GM12878 (cell line): ENCODE measurements at regions not wholly inside any gene's neighbourhood (a gene's known extent, or its start where the extent isn't known, plus 50 kb on each side); places are given as distances from the start of the nearest gene placed in this dataset.

Experiments used
- ATAC-seq: fragments of 200-7000 bp; cut with Tn5 transposase; 3 replicates; pipeline ENCODE4 v1.9.1; 2020; ENCODE audit warnings: mild to moderate bottlenecking, moderate library complexity
- BruUV-seq: library from RNA; stranded (reverse); fragments of 400-500 nt; replicated peaks from 2 replicates; lab custom pipeline; 2021; lab: Mats Ljungman, UMichigan
- CTCF ChIA-PET: fragments of 300-600 bp; sonication (Branson Sonifier 250); formaldehyde crosslinking; extraction: SDS; loops from one replicate; lab custom pipeline; 2021; ENCODE audit warnings: inconsistent platforms; lab: Yijun Ruan, JAX
- POLR2A ChIA-PET: fragments of 350-600 bp; formaldehyde crosslinking; extraction: SDS; loops from one replicate; lab custom pipeline; 2021; ENCODE audit warnings: inconsistent platforms; lab: Charles Lee
- RAD21 ChIA-PET: fragments of 300-600 bp; sonication (Branson Sonifier 250); formaldehyde crosslinking; loops from one replicate; lab custom pipeline; 2023; ENCODE audit warnings: antibody characterized with exemption; ENCODE audit not compliant: unreplicated experiment; lab: Charles Lee
- SMC1A ChIA-PET: fragments of 300-600 bp; sonication (Branson Sonifier 250); formaldehyde crosslinking; loops from one replicate; lab custom pipeline; 2023; ENCODE audit not compliant: unreplicated experiment, uncharacterized antibody; lab: Charles Lee
- DNase-seq: peaks from one replicate; pipeline ENCODE4 v3.0.0-alpha.2; 2011; ENCODE audit warnings: low read depth, low spot score
- FAIRE-seq: peaks from 3 replicates; lab custom pipeline; 2011; peaks lifted over from hg19 to GRCh38; lab: Jason Lieb, UNC
- H2AFZ ChIP-seq: 2 replicates; pipeline ENCODE4 v1.6.0; 2011; ENCODE audit warnings: low read depth, low read length, control low read depth; ENCODE audit not compliant: control insufficient read depth
- H3K27ac ChIP-seq: 2 replicates; pipeline ENCODE4 v1.5.1; 2011; ENCODE audit warnings: control low read depth; ENCODE audit not compliant: control insufficient read depth, insufficient read depth
- H3K27me3 ChIP-seq, 2 experiments: replicated peaks in 1 of 2; 2 replicates each; pipeline versions ENCODE4 v1.6.0 to v1.6.1; 2011; ENCODE audit warnings: low read length in 1 of 2; ENCODE audit not compliant: control insufficient read depth in 2 of 2, insufficient read depth in 2 of 2
- H3K36me3 ChIP-seq, 2 experiments: 2 replicates each; pipeline ENCODE4 v1.5.1; 2011; ENCODE audit warnings: low read length in 1 of 2; ENCODE audit not compliant: control insufficient read depth in 2 of 2, insufficient read depth in 2 of 2
- H3K4me1 ChIP-seq: 2 replicates; pipeline ENCODE4 v1.6.1; 2011; ENCODE audit warnings: mild to moderate bottlenecking, low read length, moderate library complexity, mixed read lengths; ENCODE audit not compliant: control insufficient read depth, insufficient read depth
- H3K4me2 ChIP-seq: 2 replicates; pipeline ENCODE4 v1.6.0; 2011; ENCODE audit warnings: control low read depth; ENCODE audit not compliant: control insufficient read depth, insufficient read depth
- H3K4me3 ChIP-seq: fragments of 200-600 bp; sonication (generic); 2 replicates; pipeline ENCODE4 v1.5.1; 2016
- H3K79me2 ChIP-seq: 2 replicates; pipeline ENCODE4 v1.6.0; 2011; ENCODE audit warnings: low read length; ENCODE audit not compliant: control insufficient read depth, insufficient read depth
- H3K9ac ChIP-seq: 2 replicates; pipeline ENCODE4 v1.8.0; 2011; ENCODE audit warnings: low read length, control low read depth, mixed read lengths; ENCODE audit not compliant: control insufficient read depth, insufficient read depth
- H3K9me3 ChIP-seq: replicated peaks from 3 replicates; pipeline ENCODE4 v1.5.1; 2011; ENCODE audit warnings: mild to moderate bottlenecking, low read length; ENCODE audit not compliant: control insufficient read depth, insufficient read depth
- H4K20me1 ChIP-seq: 2 replicates; pipeline ENCODE4 v1.6.0; 2011; ENCODE audit not compliant: control insufficient read depth, insufficient read depth
- ATF7 ChIP-seq: fragments of 450-650 bp; IDR thresholded peaks from 2 replicates; pipeline ENCODE4 v1.6.1; 2016; ENCODE audit warnings: low read depth, mild to moderate bottlenecking
- EED ChIP-seq: sonication (generic); IDR thresholded peaks from 2 replicates; pipeline ENCODE4 v1.6.1; 2016; ENCODE audit warnings: antibody characterized with exemption, low read depth
- ESRRA ChIP-seq: IDR thresholded peaks from 2 replicates; pipeline ENCODE4 v1.6.1; 2012; ENCODE audit warnings: mild to moderate bottlenecking, low read length, improper control_type of control experiment
- GABPA ChIP-seq: IDR thresholded peaks from 2 replicates; pipeline ENCODE4 v1.6.1; 2014; ENCODE audit warnings: antibody characterized with exemption, low read depth, mild to moderate bottlenecking, inconsistent platforms
- HSF1 ChIP-seq: fragments of 150-350 bp; IDR thresholded peaks from 2 replicates; pipeline ENCODE4 v1.6.1; 2014; ENCODE audit warnings: mild to moderate bottlenecking, low read depth, low read length
- KAT2A ChIP-seq: conservative IDR thresholded peaks from 2 replicates; pipeline ENCODE4 v1.6.1; 2011; ENCODE audit warnings: low read depth, low read length; ENCODE audit not compliant: control insufficient read depth
- NFXL1 ChIP-seq: fragments of 450-650 bp; IDR thresholded peaks from 2 replicates; pipeline ENCODE4 v1.6.1; 2017; ENCODE audit warnings: antibody characterized with exemption, mild to moderate bottlenecking, borderline replicate concordance
- NR2C1 ChIP-seq: fragments of 450-650 bp; IDR thresholded peaks from 2 replicates; pipeline ENCODE4 v1.6.1; 2017; ENCODE audit warnings: antibody characterized with exemption, mild to moderate bottlenecking, moderate library complexity
- PRDM15 ChIP-seq: fragments of 450-650 bp; formaldehyde crosslinking; IDR thresholded peaks from 2 replicates; pipeline ENCODE4 v1.4.0; 2020; ENCODE audit warnings: mild to moderate bottlenecking, moderate library complexity
- RELA ChIP-seq: fragments of 450-650 bp; IDR thresholded peaks from 2 replicates; pipeline ENCODE4 v1.8.0; 2014; ENCODE audit warnings: borderline replicate concordance; ENCODE audit not compliant: partially characterized antibody
- SMARCA5 ChIP-seq: fragments of 450-650 bp; IDR thresholded peaks from 2 replicates; pipeline ENCODE4 v1.6.1; 2017; ENCODE audit warnings: mild to moderate bottlenecking
- TAF1 ChIP-seq: IDR thresholded peaks from 2 replicates; pipeline ENCODE4 v1.6.1; 2011; ENCODE audit warnings: mild to moderate bottlenecking, low read depth, low read length, borderline replicate concordance
- TARDBP ChIP-seq: IDR thresholded peaks from 2 replicates; pipeline ENCODE4 v1.6.1; 2016; ENCODE audit warnings: borderline replicate concordance
- USF2 ChIP-seq: IDR thresholded peaks from 2 replicates; pipeline ENCODE4 v1.6.1; 2011; ENCODE audit warnings: low read depth, low read length, improper control_type of control experiment, borderline replicate concordance
- ZBTB4 ChIP-seq: fragments of 450-650 bp; formaldehyde crosslinking; IDR thresholded peaks from 2 replicates; pipeline ENCODE4 v1.4.0; 2022; ENCODE audit warnings: mild to moderate bottlenecking, moderate library complexity
- WGBS: methylation state at CpG from one replicate; pipeline ENCODE4 v1.1.6; 2016; ENCODE audit warnings: low lambda C conversion rate; ENCODE audit not compliant: insufficient replicate concordance, insufficient coverage; ENCODE audit errors: missing lambda C conversion rate; 5-methylcytosine and 5-hydroxymethylcytosine counted together
- in situ Hi-C: fragments of 300-500 bp; cut with MboI; formaldehyde crosslinking; loops from 9 replicates; pipeline ENCODE4 v1.14.3; 2018; ENCODE audit warnings: mixed read lengths
- intact Hi-C: fragments of 100-400 bp; cut with micrococcal nuclease; formaldehyde crosslinking; loops from one replicate; pipeline ENCODE4 v1.14.2; 2022; ENCODE audit not compliant: unreplicated experiment

GRCh38 chr10:78777466-78777865 is 291.3 kb upstream of the ZMIZ1 start:
- Histone ChIP-seq H3K27ac (no peak overlapping the region), H3K4me3 (no peak overlapping the region), H2AFZ (no peak overlapping the region), H4K20me1 (no peaks in the 10 kb centered on the region; the same call in 1 of the 2 replicates), H3K4me2 (no peak overlapping the region), H3K79me2 (no peaks in the 10 kb centered on the region), H3K36me3 (no peaks in the 10 kb centered on the region), H3K4me1 (no peaks in the 10 kb centered on the region), H3K9ac (no peak overlapping the region), H3K9me3 (no peaks in the 10 kb centered on the region), H3K27me3 (no peaks in the 10 kb centered on the region; a peak in 2 of 4 replicates)
- DNase-seq, result no peak
- ChIA-PET RAD21 (no interaction called here), POLR2A (no interaction called here), CTCF (interaction anchor here (1.1 kb wide), 1 partner anchor 9 kb away, joined by 4 read pairs; no protein-coding TSS in a partner anchor), SMC1A (no interaction called here)
- no peak for ATAC-seq
- no peak for FAIRE-seq
- 3% methylated on average over 5 of the region's 5 CpGs for WGBS
- in situ Hi-C loops, result no loop called here
- intact Hi-C loops, result no loop called here
- no TSS peak for BruUV-seq
- TF ChIP-seq PRDM15 (CRISPR knock-in tag), result no peak
- no peak for TF ChIP-seq SMARCA5
- no peak for TF ChIP-seq HSF1
- TF ChIP-seq ATF7, result no peak
- no peak for TF ChIP-seq ESRRA
- no peak for TF ChIP-seq ZBTB4 (CRISPR knock-in tag)
- TF ChIP-seq TARDBP, result no peak
- TF ChIP-seq GABPA, result no peak
- TF ChIP-seq USF2, result no peak
- no peak for TF ChIP-seq KAT2A
- no peak for TF ChIP-seq EED
- no peak for TF ChIP-seq TAF1
- TF ChIP-seq NFXL1, result no peak
- no peak for TF ChIP-seq NR2C1
- TF ChIP-seq RELA, result no peak
